Progenitor cell of endocrine pancreas (in vitro differentiated cells): ENCODE measurements at regions not wholly inside any gene's neighbourhood (a gene's known extent, or its start where the extent isn't known, plus 50 kb on each side); places are given as distances from the start of the nearest gene placed in this dataset.
"Not testable (repeated sequence)": the region's sequence is repeated elsewhere in the genome, so short reads cannot be mapped to it uniquely, and the experiment has no call there.

Experiments used
- DNase-seq: peaks from one replicate; pipeline ENCODE4 v3.0.0; 2021; ENCODE audit warnings: low spot score; ENCODE audit not compliant: unreplicated experiment
- H3K27ac Mint-ChIP-seq: 2 replicates; pipeline ENCODE4 v1.8.0; 2021; ENCODE audit warnings: mild to moderate bottlenecking, moderate library complexity, mixed read lengths
- H3K27me3 Mint-ChIP-seq: 2 replicates; pipeline ENCODE4 v1.8.0; 2021; ENCODE audit warnings: mixed read lengths
- H3K36me3 Mint-ChIP-seq: 2 replicates; pipeline ENCODE4 v1.8.0; 2022; ENCODE audit warnings: mixed read lengths; ENCODE audit not compliant: insufficient read depth
- H3K4me1 Mint-ChIP-seq: 2 replicates; pipeline ENCODE4 v1.8.0; 2021; ENCODE audit warnings: low read depth, mixed read lengths
- H3K4me3 Mint-ChIP-seq: 2 replicates; pipeline ENCODE4 v1.8.0; 2021; ENCODE audit warnings: low read depth, mild to moderate bottlenecking, moderate library complexity, mixed read lengths
- H3K9me3 Mint-ChIP-seq: 2 replicates; pipeline ENCODE4 v1.8.0; 2021; ENCODE audit warnings: low read depth, mixed read lengths
- CTCF ChIP-seq: fragments of 200-600 bp; sonication (generic); IDR thresholded peaks from one replicate; pipeline ENCODE4 v1.5.0; 2021; ENCODE audit warnings: antibody characterized with exemption, mild to moderate bottlenecking; ENCODE audit not compliant: unreplicated experiment

DNA sequence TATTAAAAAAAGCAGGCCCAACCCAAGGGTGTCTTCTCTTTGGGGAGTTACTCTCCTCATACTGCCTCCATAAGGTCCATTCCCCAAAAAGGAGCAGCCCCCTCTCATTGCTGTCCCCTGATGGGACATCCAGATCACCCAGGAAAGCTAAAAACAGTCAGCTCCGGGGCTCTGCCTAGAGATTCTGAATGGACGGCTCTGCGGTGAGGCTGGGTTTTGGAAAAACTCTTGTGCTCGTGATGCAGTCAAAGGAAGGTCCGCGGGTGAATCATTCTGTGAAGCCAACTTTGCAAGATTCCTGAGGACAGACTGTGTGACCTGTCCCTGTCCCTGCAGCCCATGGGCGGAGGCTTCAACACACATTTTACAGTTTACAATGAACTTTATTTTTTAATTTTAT, 351.5 kb downstream of the TYW1 start:
- TF ChIP-seq CTCF: no peak
- H3K36me3 Mint-ChIP-seq: peaks cover 5% of the 10 kb centered on the region
- H3K9me3 Mint-ChIP-seq: no peaks in the 10 kb centered on the region
- no peak for DNase-seq
- no peak overlapping the region for H3K4me3 Mint-ChIP-seq
- H3K27ac Mint-ChIP-seq: no peak overlapping the region
- no peaks in the 10 kb centered on the region for H3K27me3 Mint-ChIP-seq
- H3K4me1 Mint-ChIP-seq: no peaks in the 10 kb centered on the region

DNA sequence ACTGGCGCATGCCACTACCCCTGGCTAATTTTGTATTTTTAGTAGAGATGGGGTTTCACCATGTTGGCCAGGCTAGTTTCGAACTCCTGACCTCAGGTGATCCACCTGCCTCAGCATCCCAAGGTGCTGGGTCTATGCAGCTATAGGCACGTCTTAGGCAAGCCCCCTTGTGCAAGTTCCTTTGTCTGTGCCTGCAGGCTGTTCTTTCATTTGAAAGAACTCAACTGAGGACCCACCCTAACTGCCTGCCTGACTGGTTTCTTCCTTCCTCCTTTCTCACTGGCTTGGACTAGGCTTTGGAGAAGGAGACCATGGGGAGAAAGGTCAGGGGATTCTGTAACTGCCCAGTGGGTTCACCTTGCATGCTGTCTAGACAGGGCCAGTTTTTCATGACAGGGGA, 361.0 kb downstream of the TYW1 start:
- Mint-ChIP-seq H3K9me3 (peaks cover 11% of the 10 kb centered on the region), H3K4me1 (peaks cover 15% of the 10 kb centered on the region), H3K36me3 (peaks cover 14% of the 10 kb centered on the region)
- not testable (repeated sequence) for H3K27me3 Mint-ChIP-seq, DNase-seq, H3K4me3 Mint-ChIP-seq, H3K27ac Mint-ChIP-seq

- H3K27me3 Mint-ChIP-seq, H3K4me3 Mint-ChIP-seq, DNase-seq: not testable (repeated sequence)
- peaks cover 14% of the 10 kb centered on the region for H3K36me3 Mint-ChIP-seq
- H3K4me1 Mint-ChIP-seq: peaks cover 15% of the 10 kb centered on the region
- peaks cover 15% of the 10 kb centered on the region for H3K9me3 Mint-ChIP-seq
- H3K27ac Mint-ChIP-seq: peak overlapping the region; percentile 41
These were observed 361.7 kb downstream of the TYW1 start for GRCh38 chr7:67358316-67358715.

- peaks cover 15% of the 10 kb centered on the region for H3K4me1 Mint-ChIP-seq
- not testable (repeated sequence) for DNase-seq, H3K4me3 Mint-ChIP-seq, H3K27me3 Mint-ChIP-seq
- peak overlapping the region; percentile 95 for H3K27ac Mint-ChIP-seq
- peaks cover 14% of the 10 kb centered on the region for H3K36me3 Mint-ChIP-seq
- H3K9me3 Mint-ChIP-seq: peaks cover 15% of the 10 kb centered on the region
These were observed 362.1 kb downstream of the TYW1 start for GRCh38 chr7:67358738-67359137.

GRCh38 chr7:67359900-67360299, 363.3 kb downstream of the TYW1 start:
- Mint-ChIP-seq H3K36me3 (peaks cover 14% of the 10 kb centered on the region), H3K9me3 (peaks cover 15% of the 10 kb centered on the region), H3K4me3 (no peak overlapping the region), H3K27ac (peak overlapping the region; percentile 95), H3K4me1 (peaks cover 15% of the 10 kb centered on the region), H3K27me3 (no peaks in the 10 kb centered on the region)
- TF ChIP-seq CTCF: no peak
- no peak for DNase-seq

GRCh38 chr7:67361150-67361549, 364.5 kb downstream of the TYW1 start:
- Mint-ChIP-seq H3K4me1 (peaks cover 15% of the 10 kb centered on the region), H3K27ac (peak overlapping the region; percentile 87), H3K9me3 (peaks cover 15% of the 10 kb centered on the region), H3K4me3 (no peak overlapping the region), H3K36me3 (peaks cover 14% of the 10 kb centered on the region), H3K27me3 (no peaks in the 10 kb centered on the region)
- no peak for TF ChIP-seq CTCF
- DNase-seq: no peak

DNA sequence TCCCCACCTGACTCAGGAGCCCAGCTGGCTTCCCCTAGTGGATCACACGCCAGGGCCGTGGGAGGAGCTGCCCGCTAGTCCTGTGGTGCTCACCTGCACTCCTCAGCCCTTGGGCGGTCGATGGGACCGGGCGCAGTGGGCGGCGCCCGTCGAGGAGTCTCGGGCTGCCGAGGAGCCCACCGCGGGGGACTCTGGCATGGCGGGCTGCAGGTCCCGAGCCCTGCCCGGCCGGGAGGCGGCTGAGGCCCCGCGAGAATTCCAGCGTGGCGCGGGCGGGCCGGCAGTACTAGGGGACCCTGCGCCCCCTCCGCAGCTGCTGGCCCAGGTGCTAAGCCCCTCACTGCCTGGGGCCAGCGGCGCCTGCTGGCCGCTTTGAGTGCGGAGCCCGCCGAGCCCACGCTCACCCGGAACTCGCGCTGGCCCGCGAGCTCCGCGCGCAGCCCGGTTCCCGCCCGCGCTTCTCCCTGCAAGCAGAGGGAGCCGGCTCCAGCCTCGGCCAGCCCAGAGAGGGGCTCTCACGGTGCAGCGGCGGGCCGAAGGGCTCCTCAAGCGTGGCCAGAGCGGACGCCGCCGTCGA, 367.9 kb downstream of the TYW1 start:
- no peaks in the 10 kb centered on the region for H3K27me3 Mint-ChIP-seq
- H3K27ac Mint-ChIP-seq: no peak overlapping the region
- H3K4me1 Mint-ChIP-seq: peaks cover 10% of the 10 kb centered on the region
- peaks cover 4% of the 10 kb centered on the region for H3K36me3 Mint-ChIP-seq
- no peak for TF ChIP-seq CTCF
- H3K9me3 Mint-ChIP-seq: peaks cover 10% of the 10 kb centered on the region
- peak; percentile 11 for DNase-seq
- no peak overlapping the region for H3K4me3 Mint-ChIP-seq
